ENCODE measurements at regions not wholly inside any gene's neighbourhood (a gene's known extent, or its start where the extent isn't known, plus 50 kb on each side); places are given as distances from the start of the nearest gene placed in this dataset.
"Not testable (repeated sequence)": the region's sequence is repeated elsewhere in the genome, so short reads cannot be mapped to it uniquely, and the experiment has no call there.

GRCh38 chr6:92274588-92274987 lies 1144.8 kb downstream of the EPHA7 start:
- no peak for DNase-seq (ENCODE audit: low read depth in 3 of 3)

- DNase-seq (ENCODE audit: low read depth in 3 of 3) = no peak
Observed at GRCh38 chr6:92273694-92274093, 1145.7 kb downstream of the EPHA7 start.

GRCh38 chr6:92271091-92271490 lies 1148.3 kb downstream of the EPHA7 start:
- no peak for DNase-seq (ENCODE audit: low read depth in 3 of 3)

GRCh38 chr6:92270365-92270764 lies 1149.0 kb downstream of the EPHA7 start:
- no peak for DNase-seq (ENCODE audit: low read depth in 3 of 3)

GRCh38 chr6:92267335-92267734 lies 1152.0 kb downstream of the EPHA7 start:
- no peak for DNase-seq (ENCODE audit: low read depth in 3 of 3)

GRCh38 chr6:92263864-92264263 lies 1155.5 kb downstream of the EPHA7 start:
- DNase-seq (ENCODE audit: low read depth in 3 of 3) = no peak

- no peak for DNase-seq (ENCODE audit: low read depth in 3 of 3)
Observed at GRCh38 chr6:92259171-92259570, 1160.2 kb downstream of the EPHA7 start.

GRCh38 chr6:92243315-92243714 lies 1176.0 kb downstream of the EPHA7 start:
- no peak for DNase-seq (ENCODE audit: low read depth in 3 of 3)

GRCh38 chr6:92231171-92231701 lies 1188.1 kb downstream of the EPHA7 start:
- DNase-seq (ENCODE audit: low read depth in 3 of 3) = no peak

- DNase-seq (ENCODE audit: low read depth in 3 of 3) = not testable (repeated sequence)
Observed at GRCh38 chr6:92219987-92220386, 1199.4 kb downstream of the EPHA7 start.

- DNase-seq (ENCODE audit: low read depth in 3 of 3) = no peak
Observed at GRCh38 chr6:92216717-92217116, 1202.6 kb downstream of the EPHA7 start.

- DNase-seq (ENCODE audit: low read depth in 3 of 3) = no peak
Observed at GRCh38 chr6:92201618-92202017, 1217.7 kb downstream of the EPHA7 start.

- DNase-seq (ENCODE audit: low read depth in 3 of 3) = no peak
Observed at GRCh38 chr6:92196325-92196724, 1223.0 kb downstream of the EPHA7 start.

GRCh38 chr6:92195796-92196195 lies 1223.6 kb downstream of the EPHA7 start:
- no peak for DNase-seq (ENCODE audit: low read depth in 3 of 3)

GRCh38 chr6:92188016-92188415 lies 1231.3 kb downstream of the EPHA7 start:
- no peak for DNase-seq (ENCODE audit: low read depth in 3 of 3)

GRCh38 chr6:92184933-92185332 lies 1234.4 kb downstream of the EPHA7 start:
- DNase-seq (ENCODE audit: low read depth in 3 of 3) = no peak

GRCh38 chr6:92181347-92181746 lies 1238.0 kb downstream of the EPHA7 start:
- DNase-seq (ENCODE audit: low read depth in 3 of 3) = no peak

GRCh38 chr6:92180090-92180489 lies 1239.3 kb downstream of the EPHA7 start:
- DNase-seq (ENCODE audit: low read depth in 3 of 3) = no peak

- DNase-seq (ENCODE audit: low read depth in 3 of 3) = no peak
Observed at GRCh38 chr6:92176666-92177065, 1242.7 kb downstream of the EPHA7 start.

- no peak for DNase-seq (ENCODE audit: low read depth in 3 of 3)
Observed at GRCh38 chr6:92174398-92175073, 1244.8 kb downstream of the EPHA7 start.

GRCh38 chr6:92169506-92169905 lies 1249.9 kb downstream of the EPHA7 start:
- DNase-seq (ENCODE audit: low read depth in 3 of 3) = no peak

GRCh38 chr6:92166666-92167065 lies 1252.7 kb downstream of the EPHA7 start:
- no peak for DNase-seq (ENCODE audit: low read depth in 3 of 3)

- DNase-seq (ENCODE audit: low read depth in 3 of 3) = no peak
Observed at GRCh38 chr6:92161953-92162352, 1257.4 kb downstream of the EPHA7 start.

GRCh38 chr6:92160226-92160625 lies 1259.1 kb downstream of the EPHA7 start:
- no peak for DNase-seq (ENCODE audit: low read depth in 3 of 3)

Data from stimulated activated CD4-positive, alpha-beta T cell treated with anti-CD3 and anti-CD28 coated beads, TNF-alpha, amount 100 ng/mL, for 24 hours (primary cell).